Suppressor macrophage (primary cell): ENCODE measurements at regions not wholly inside any gene's neighbourhood (a gene's known extent, or its start where the extent isn't known, plus 50 kb on each side); places are given as distances from the start of the nearest gene placed in this dataset.
"Not testable (repeated sequence)": the region's sequence is repeated elsewhere in the genome, so short reads cannot be mapped to it uniquely, and the experiment has no call there.

ENCODE experiments used
- DNase-seq, 4 experiments: peaks; one replicate each; pipeline ENCODE4 v3.0.0-alpha.2; 2020 to 2022

DNA sequence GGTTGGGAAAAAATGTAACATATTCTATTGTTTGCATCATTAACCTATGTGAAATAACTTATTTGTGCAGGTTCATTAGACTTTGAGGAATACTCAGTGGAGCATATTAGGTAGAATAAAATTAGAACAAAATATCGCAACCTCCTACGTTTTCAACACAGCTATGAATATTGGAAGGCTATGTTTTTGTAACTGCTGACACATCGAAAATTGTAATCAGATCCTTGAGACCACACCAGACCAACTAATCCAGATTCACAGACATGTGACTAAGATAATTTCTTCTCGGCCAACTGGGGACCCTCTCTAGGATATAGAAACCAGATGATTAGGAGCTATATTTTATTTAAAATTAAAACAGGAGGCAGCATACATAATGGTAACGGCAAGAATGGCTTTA, 77.5 kb upstream of the VWC2 start:
- DNase-seq = no peak

DNA sequence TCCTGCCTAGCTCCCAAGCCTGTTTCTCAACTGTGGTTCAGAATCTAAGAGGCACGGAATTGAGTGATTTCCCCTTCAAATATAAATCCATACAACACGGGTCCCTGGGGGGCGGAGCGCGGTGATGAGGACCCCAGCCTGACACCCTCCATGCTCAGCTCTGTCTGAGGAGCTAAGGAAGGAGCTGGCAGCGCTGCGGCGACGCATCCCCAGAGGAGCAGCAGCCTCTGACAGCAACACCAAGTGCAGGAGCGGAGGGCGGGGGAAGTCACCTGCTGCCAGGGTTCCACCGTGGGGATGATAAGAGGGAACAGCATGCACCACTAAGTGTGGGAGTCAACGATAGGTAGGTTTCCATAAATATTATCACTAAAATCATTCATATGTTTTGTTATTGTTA, 72.6 kb upstream of the VWC2 start:
- DNase-seq = no peak

DNA sequence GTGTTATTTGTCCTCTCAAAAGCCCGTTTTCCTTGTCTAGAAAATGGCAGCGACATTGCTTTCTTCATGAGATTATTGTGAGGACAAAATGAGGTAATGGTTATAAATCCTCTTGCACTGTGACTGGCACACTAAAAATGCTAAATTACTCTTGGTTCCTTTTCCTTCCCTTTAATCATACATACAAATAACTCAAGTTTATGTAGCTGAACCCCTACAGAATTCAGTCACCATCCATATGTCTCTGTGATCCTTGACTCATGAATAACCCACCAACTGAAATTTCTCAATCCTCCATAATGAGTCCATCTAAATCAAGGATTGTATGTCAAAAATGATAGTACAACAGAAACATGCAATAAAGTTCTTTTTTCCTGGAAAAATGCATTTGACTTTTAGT, 71.3 kb upstream of the VWC2 start:
- DNase-seq = no peak

DNA sequence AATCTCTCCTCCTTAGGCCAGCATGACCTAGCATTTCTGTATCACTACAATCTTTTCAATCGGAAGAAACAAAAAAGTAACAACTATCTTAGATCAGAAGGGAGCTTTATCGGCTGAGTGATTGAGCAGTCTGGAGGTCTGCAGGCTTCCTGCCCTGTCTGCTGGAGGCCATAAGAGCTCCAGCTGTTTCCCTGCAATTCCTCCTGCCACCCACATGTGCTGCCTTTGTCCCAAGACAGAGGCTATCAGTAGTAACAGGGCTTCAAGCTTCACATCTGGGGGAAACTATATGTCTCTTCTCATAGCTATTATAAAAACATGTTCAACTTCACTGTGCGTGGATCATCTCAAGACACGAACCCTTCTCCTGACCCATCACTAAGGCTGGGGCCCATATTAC, 70.1 kb upstream of the VWC2 start:
- DNase-seq = no peak

DNA sequence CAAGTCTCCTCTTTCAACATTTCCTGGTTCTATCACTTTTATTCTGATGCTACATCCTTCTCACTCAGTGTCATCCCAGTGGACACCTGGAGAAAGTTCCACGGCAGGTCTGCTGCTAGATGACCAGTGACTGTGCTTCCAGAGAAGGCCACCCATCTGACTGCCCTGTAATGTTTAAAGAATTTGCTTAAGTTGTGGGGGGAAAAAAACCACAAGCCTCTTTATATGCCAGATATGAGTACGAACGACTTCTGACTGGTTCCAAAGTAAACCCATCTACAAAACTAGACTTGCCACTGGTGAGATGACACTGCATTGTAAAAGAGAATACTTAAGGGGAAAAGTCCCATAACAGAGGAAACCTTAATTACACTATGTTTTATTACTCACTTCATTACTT, 69.6 kb upstream of the VWC2 start:
- DNase-seq = no peak

DNA sequence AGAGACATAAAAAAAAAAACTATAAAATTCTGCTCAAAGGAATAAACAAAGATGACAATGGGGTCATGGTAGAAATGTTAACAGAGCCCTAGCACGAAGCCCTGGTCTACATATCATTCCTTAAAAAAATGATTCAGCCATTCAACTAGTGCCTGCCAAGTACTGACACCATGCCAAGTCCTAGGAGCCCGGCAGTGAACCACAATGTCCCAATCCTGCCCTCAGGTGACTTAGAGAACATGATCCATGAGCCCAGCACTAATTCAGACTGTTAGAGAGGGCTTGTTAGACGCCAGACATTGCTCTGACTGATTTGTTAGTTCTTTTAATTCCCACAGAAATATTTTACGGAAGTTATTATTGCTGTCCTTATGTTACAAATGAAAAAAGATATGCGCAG, 67.3 kb upstream of the VWC2 start:
- DNase-seq = no peak

DNA sequence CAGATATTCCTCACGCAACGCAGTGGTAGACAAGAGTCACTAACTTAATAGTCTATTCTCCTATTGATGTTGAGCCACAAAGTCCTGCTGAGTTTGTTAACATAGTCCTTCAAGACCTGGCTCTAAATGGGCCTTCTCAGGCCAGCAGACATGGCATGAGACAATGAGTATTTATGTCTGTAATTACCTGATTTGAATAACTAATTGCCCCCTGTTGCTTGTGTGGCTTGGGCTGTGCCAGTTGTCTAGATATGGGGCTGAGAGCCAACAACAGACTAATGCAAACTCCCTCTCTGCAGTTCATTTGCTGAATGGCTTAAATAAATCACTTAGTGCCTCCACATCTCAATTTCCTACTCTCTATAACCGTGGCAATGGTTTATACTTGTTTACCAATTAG, 65.5 kb upstream of the VWC2 start:
- no peak for DNase-seq

DNA sequence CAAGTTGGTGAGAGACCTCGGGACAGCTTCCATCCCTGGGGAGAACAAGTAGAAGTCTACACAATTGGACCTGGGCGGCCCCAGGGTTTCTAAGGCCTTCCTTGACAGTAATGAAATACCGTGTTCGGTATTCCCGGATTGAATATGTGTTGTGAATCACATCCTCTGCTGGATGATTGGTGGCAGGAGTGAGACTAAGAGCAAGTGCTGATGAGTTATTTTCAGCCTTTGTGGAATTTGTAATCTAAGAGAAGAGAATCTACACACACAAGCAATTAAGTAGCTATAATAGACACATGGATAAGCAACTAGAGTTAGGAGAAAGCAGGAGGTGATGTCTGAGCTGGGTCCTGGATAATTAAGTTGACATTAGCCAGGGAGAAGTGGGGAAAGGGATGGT, 64.8 kb upstream of the VWC2 start:
- no peak for DNase-seq

DNA sequence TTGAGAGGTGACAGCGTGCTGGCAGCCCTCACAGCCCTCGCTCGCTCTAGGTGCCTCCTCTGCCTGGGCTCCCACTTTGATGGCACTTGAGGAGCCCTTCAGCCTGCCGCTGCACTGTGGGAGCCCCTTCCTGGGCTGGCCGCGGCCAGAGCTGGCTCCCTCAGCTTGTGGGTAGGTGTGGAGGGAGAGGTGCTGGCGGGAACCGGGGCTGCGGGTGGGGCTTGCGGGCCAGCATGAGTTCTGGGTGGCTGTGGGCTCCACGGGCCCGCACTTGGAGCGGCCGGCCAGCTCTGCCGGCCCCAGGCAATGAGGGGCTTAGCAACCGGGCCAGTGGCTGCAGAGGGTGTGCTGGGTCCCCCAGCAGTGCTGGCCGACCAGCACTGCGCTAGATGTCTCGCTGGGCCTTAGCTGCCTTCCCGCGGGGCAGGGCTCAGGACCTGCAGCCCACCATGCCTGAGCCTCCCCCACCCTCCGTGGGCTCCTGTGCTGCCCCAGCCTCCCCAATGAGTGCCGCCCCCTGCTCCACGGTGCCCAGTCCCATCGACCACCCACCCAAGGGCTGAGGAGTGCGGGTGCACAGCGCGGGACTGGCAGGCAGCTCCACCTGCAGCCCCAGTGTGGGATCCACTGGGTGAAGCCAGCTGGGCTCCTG, 62.2 kb upstream of the VWC2 start:
- not testable (repeated sequence) for DNase-seq

DNA sequence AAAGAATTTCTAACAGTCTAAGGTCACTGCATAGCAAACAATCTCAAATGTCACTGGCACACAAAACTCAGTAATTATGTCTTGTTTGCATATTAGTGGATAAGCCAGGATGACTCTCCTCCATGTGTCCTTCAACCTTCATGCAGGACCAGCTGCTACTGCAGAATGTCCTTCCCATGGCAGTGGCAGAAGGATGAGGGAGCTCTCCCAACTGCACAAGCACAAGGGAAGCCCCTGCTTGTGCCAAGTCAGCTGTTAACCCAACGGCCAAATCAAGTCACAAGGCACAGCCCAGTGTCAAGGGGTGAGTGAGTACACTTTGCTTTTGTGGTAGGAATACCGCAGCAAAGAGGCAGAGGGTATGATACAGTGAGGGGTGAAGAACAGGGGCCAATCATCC, 59.3 kb upstream of the VWC2 start:
- DNase-seq = no peak

DNA sequence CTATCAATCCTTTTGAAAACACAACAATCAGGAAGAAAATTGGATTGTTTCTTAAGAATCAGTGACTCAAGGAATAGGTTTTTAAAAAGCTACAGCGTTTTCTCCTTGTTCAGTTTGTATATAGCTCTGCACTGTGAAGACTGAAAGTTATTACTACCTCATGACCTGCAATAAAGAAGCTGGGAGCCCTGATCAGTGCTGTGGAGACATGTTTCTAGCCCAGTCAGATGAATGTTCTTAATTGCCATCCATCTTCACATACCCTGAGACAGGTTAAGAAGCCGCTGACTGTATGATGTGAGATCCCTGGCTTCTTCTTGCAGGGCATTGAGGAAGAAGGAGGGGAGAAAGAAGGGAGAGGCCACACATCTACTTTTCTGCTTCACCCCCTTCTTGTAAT, 58.0 kb upstream of the VWC2 start:
- DNase-seq = no peak

DNA sequence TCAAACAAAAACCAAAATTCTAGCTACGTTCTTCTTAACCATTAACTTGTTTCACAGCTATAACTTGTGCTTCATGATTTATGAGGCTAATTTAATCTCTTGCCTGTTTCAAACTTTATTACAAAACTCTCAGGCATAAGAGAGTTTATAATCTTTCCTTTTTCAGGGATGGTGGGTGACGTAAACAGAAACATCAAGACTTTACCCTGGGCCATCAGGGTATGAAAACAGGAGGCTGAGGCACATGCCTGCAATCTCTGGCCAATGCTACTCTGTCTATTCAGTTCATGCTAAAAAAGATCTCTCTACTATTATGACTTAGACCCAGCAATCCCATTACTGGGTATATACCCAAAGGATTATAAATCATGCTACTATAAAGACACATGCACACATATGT, 55.9 kb upstream of the VWC2 start:
- DNase-seq = no peak

DNA sequence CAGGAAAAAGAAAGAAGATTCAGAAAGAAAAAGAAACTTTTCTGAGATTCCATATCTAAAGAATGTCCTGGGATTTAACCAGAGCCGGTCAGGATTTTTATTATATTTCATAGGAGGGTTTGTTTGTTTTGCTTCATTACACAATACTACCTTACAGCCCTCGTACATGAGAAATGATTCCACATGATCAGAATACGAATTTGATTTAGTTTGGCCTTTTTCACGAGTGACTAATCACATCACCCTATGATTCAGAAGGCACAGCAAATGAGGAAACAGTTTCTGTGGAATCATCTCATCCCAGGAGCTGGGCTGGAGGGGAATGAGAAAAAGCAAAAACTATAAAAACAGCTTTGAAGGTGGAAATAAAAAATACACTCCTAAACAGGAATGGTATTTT, 54.7 kb upstream of the VWC2 start:
- DNase-seq = no peak

DNA sequence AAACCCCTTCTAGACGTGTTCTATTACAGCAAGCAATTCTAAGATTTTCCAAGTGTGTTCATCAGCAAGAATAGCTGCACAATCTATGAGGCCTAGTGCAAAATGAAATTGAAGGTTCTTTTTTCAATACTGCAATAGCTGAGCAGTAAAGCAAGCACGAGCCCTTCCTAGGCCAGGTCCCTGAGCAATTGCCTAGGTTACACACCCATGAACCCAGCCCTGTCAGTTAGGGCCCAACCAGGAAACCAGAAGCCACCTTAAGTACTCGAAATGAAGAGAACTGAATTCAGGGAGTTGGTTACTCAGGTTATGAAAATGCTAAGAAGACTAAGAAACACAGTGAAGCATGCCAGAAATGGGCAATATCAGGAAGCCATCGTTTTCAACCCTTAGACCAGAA, 52.0 kb upstream of the VWC2 start:
- no peak for DNase-seq
